Fibroblast of upper back skin (primary cell): ENCODE measurements at regions not wholly inside any gene's neighbourhood (a gene's known extent, or its start where the extent isn't known, plus 50 kb on each side); places are given as distances from the start of the nearest gene placed in this dataset.

Experiments used
- DNase-seq: peaks from one replicate; pipeline ENCODE4 v3.0.0-alpha.2; 2013

DNA sequence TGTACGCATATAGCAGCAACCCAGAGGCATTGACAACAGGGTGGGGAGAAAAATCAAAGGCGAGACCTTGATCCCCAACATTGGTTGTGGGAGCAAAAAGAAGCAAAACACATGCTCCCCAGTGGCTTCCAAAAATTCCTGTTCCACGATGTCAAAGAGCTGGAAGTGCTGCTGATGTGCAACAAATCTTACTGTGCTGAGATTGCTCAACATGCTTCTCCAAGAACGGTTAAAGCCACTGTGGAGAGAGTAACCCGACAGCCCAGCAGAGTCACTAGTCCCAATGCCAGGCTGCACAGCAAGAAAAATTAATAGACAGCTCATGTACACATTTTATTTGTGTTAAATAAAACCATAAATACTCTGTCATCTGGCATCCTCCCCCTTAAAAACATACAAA, 179.9 kb upstream of the PFN2 start:
- peak; percentile 36 for DNase-seq

DNA sequence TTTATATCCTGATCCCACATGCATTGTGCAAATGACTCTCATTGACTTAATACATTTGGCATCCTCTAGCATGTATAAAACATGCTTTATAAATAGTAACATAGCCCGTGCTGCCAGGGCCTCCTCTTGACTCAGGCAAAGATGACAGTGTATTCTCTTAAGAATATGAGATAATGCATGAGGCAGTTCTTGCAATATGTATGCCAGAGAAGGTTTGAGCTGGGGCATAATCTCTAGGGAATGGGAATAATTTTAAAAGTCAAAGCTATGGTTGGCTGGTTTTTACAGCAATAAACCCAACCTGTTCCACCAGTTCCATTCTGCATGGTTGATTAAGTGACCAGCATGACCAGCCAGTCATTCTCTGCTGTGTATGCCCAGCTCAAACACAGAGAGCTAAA, 179.0 kb upstream of the PFN2 start:
- DNase-seq: peak; percentile 88

- DNase-seq: no peak
Observed at GRCh38 chr3:150148227-150148626, 177.5 kb upstream of the PFN2 start.

DNA sequence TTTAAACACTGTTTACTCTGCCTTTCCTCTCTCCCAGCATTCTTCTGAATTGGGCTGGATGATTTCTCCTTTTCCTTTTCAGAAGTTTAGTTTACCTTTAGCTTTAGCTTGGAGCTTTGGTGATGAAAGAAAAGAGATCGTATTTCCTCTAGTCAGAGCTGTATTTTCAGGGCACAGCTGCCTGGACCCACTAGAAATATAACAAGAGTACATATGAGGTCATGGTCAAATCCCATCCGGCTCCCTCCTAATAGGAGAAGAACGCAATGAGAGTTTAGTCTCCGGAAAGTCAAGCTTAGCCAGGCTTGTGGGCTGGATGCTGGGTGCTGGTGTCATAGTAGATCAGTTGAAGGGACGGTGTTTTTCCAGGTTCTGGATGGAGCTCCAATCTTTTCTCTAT, 177.1 kb upstream of the PFN2 start:
- DNase-seq: peak; percentile 51

DNA sequence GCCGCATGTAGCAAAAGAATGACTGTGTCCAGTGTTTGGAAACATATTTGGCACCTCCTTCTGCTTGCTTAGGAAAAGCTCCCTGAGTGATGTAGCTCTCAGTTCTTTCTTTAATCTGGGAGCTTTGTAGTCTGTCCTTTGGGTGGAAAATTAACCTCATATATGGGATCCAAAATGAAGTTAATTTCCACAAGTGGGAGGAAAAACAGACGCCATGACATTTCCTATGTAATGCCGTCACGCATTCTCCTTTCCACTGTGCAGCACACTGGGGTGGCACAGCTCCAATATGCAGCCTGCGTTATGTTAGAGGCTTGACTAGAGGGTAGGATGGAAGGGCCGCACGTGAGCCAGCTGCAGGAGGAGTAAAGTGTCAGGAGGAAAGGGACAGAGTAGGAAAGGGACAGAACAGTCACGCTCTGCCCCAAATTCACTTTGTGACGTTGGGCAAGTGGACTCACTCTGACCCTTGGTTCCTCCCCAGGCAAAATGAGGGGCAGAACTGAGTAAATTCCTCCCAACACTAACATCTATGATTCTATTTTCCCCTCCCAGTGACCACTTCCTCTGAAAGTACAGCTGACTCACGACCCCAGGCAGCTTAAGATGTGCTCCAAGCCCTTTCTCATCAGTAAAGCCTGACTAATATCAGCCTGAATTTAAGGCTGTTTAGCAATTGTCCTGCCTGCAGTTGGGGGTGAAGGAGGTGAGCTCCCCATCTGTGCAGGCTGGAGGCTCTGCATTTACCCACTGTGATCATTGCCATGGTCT, 176.5 kb upstream of the PFN2 start:
- DNase-seq: peak; percentile 93

DNA sequence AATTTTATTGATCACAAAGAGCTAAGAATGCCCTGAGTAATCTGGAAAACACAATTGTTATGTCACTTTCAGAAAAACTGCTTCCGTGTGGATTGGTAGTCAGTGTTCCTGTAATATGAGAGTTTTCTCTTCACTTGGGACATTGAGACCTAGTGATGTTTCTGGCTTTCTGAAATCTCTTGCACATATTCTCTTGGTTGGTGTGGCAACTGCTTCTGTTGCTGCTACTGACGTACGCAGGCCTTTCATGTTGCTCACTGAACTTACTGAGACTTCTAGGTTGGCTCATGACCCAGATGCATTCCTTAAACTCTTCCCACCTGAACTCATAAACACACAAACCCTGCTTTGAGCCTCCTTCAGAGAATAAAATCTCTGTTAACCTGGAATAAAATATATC, 175.0 kb upstream of the PFN2 start:
- peak; percentile 65 for DNase-seq

DNA sequence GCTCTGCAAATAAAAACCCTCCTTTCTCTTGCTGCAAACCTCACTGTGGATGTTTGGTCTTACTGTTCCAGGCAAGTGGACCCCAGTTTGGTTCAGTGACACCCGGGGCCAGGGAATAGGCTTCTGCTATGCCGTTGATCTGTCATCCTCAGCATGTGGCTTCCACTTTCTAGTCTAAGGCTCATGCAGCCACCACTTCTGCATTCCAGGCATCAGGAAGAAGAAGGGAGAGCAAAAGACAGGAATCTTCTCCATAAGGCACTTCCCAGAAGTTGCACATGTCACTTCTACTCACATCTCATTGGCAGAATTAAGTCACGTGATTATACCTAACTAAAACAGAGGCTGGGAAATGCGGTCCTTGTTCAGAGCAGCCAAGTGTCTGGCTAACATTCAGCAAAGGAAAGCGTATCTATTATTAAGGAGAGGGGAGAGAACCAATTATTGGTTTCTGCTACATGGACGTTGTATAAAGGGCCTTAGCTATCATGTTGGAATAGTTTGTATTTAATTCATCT, 173.6 kb upstream of the PFN2 start:
- DNase-seq: no peak

DNA sequence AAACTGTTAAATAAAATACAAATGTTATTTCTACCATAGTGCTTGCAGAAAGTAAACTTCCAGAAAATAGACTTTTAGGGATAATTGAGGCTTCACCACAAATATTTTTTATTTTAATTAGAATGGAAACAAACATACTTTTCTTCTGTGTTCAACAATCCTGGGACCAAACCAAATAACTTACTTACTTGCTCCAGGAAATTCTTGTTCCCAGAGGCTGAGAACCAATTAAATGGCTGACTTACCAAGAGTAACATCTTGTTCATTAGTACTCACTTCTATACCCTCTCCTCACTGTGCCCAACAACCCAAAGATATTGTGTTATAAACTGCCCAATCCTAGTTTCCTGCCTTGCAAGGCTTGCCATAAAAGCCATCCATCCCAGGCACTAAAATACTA, 172.2 kb upstream of the PFN2 start:
- no peak for DNase-seq

- DNase-seq: no peak
Observed at GRCh38 chr3:150141790-150142326, 171.2 kb upstream of the PFN2 start.

GRCh38 chr3:150140614-150141321, 170.1 kb upstream of the PFN2 start:
- DNase-seq: no peak

GRCh38 chr3:150138824-150139223, 168.1 kb upstream of the PFN2 start:
- DNase-seq: no peak

GRCh38 chr3:150136242-150136641, 165.5 kb upstream of the PFN2 start:
- DNase-seq: no peak

DNA sequence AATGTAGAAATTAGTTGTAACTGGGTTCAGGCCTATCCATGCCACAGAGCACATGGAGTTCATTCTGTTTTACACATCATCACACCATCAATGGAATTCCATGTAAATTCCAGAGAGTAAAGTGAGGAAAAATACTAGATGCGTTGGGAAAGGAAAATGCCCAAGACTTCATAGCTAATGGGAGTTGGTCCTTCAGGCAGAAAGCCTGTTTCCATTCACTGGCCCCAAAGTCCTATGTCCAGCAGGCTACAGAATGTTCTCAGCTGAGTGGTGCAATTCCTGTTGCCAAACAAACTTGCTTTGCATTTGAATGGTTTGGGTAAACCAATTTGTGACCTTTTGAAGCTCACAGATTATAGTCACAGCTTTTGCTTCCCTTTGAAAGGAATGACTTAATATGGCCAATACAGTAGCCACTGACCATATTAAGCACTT, 164.6 kb upstream of the PFN2 start:
- DNase-seq: peak; percentile 69

GRCh38 chr3:150133293-150133692, 162.6 kb upstream of the PFN2 start:
- DNase-seq: peak; percentile 81

- peak; percentile 22 for DNase-seq
Observed at GRCh38 chr3:150132101-150132749, 161.5 kb upstream of the PFN2 start.

DNA sequence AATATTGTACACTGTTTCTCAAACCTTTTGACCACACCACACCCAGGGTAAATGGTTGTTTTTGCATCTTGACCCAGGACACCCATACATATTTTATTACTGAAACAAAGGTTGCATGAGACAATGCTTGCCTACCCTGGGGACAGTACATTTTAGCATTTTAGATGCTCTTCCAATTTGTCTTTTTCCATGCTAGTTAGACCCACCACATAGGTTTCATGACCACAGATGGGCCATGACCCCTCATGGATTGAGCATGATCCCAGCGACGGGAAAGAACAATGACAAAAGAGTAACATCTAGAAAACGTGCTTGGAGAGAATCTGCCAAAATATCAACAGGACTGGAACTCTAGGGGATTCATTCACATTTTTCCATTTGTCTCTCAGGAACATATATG, 161.0 kb upstream of the PFN2 start:
- no peak for DNase-seq

DNA sequence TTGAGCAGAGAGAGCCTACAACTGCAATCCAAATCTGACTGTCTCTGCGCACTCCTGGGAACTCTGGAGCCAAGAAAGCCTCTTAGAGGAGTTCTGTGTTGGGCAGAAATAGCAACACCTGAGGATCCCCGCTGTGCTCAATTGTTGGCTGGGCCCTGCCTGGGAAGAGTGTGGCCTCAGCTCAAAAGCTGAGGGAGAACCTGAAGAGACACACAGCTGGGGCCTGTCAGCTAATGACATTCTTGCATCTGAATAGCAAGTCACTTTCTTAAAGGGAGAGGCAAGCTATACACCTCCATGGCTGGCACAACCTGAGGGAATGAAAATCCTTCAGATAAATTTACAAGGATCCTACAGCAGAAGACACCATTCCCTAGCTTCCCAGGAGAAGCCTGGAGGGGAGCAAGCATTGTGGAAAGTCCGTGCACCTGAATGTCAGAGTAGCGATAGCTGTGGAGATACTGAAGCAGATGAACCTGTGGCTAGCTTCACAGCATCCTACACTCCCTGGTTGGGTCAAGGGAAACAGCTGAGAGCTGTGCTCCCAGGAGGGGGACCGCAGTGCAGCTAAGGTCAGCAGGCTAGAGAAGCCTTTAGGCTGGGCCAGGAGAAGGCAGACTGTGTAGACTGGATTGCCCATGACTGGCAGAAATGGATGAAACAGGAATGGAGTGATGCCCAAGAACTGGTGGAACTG, 159.9 kb upstream of the PFN2 start:
- no peak for DNase-seq

- no peak for DNase-seq
Observed at GRCh38 chr3:150129166-150129565, 158.5 kb upstream of the PFN2 start.

GRCh38 chr3:150128126-150128525, 157.4 kb upstream of the PFN2 start:
- no peak for DNase-seq

- DNase-seq: no peak
Observed at GRCh38 chr3:150127011-150127490, 156.4 kb upstream of the PFN2 start.

DNA sequence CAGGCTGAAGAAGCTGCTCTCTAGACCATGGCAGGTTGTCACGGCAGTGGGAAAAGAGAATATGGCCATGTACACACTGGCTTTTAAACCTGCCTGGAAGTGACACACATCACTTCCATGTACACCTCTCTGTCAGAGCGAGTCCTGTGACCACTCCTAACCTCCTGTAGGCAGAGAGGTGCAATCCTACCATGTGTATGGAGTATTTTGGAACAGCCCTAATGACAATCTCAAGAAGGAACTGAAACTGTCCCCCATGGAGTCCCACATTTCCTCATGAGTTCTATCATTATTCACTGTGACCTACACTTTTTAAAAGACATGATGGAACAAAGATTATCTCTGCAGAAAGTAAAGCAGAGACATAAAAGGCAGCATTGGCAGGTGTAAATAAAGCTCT, 153.4 kb upstream of the PFN2 start:
- DNase-seq: no peak

DNA sequence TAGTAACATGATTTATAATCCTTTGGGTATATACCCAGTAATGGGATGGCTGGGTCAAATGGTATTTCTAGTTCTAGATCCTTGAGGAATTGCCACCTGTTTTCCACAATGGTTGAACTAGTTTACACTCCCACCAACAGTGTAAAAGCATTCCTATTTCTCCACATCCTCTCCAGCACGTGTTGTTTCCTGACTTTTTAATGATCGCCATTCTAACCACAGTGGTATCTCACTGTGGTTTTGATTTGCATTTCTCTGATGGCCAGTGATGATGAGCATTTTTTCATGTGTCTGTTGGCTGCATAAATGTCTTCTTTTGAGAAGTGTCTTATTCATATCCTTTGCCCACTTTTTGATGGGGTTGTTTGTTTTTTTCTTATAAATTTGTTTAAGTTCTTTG, 152.6 kb upstream of the PFN2 start:
- peak; percentile 37 for DNase-seq

- DNase-seq: no peak
Observed at GRCh38 chr3:150118219-150118618, 147.5 kb upstream of the PFN2 start.
